ENCODE measurements at regions not wholly inside any gene's neighbourhood (a gene's known extent, or its start where the extent isn't known, plus 50 kb on each side); places are given as distances from the start of the nearest gene placed in this dataset.

DNA sequence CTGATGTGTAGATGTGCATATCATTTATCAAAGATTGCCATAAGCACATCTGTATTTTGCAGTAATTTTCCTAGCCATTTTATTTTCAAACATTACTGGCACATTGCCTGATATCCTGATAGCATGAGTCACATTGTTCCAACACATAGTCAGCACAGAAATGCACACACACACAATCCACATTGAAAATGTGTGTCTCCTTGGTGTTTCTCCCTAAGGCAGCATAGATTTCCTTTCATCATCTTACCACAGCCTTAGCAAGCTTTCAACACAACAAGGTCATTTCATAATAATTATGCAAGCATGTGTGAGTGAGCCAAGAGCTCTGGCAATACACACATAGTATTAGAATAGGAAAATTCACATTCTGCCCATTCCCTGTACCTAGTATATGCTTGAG is 245.4 kb upstream of the MEIS1 start:
- Histone ChIP-seq H3K9ac (ENCODE audit: low read length) (no peak overlapping the region), H3K36me3 (replicated peaks in 1 of 2; ENCODE audit: control extremely low read depth in 1 of 2, control insufficient read depth in 1 of 2, extremely low read depth in 1 of 2, insufficient read depth in 2 of 2, low read length in 1 of 2) (no peaks in the 10 kb centered on the region), H3K4me3 (ENCODE audit: control extremely low read depth in 1 of 5, extremely low read depth in 1 of 5, insufficient read depth in 1 of 5, low read depth in 2 of 5, low read length in 4 of 5) (no peak overlapping the region), H3K4me1 (ENCODE audit: control insufficient read depth in 2 of 2, insufficient read depth in 2 of 2, low read length in 2 of 2) (no peaks in the 10 kb centered on the region), H3K4me2 (replicated peaks; ENCODE audit: low read depth, low read length, poor library complexity, severe bottlenecking) (no peak overlapping the region), H3K9me3 (ENCODE audit: control extremely low read depth in 1 of 3, control insufficient read depth in 2 of 3, insufficient read depth in 1 of 3, low read length in 2 of 3) (no peaks in the 10 kb centered on the region), H3K27ac (ENCODE audit: low read length in 2 of 2) (no peak overlapping the region), H3K79me2 (ENCODE audit: control insufficient read depth, insufficient read depth, low read length) (no peaks in the 10 kb centered on the region), H2AFZ (ENCODE audit: insufficient read depth, low read depth, low read length, poor library complexity, severe bottlenecking) (no peak overlapping the region), H3K27me3 (replicated peaks in 1 of 4; ENCODE audit: control extremely low read depth in 1 of 4, control insufficient read depth in 3 of 4, insufficient read depth in 4 of 4, low read length in 3 of 4) (no peaks in the 10 kb centered on the region), H4K20me1 (ENCODE audit: control insufficient read depth, insufficient read depth, low read length, poor library complexity, severe bottlenecking) (no peaks in the 10 kb centered on the region)
- intact Hi-C loops (cut with micrococcal nuclease), result no loop called here
- H3K27me3 Mint-ChIP-seq, result no peaks in the 10 kb centered on the region
- no peak for DNase-seq
- ATAC-seq (ENCODE audit: low read depth), result no peak
- H3K27ac Mint-ChIP-seq, result no peak overlapping the region
- TF ChIP-seq, protein P1, sequence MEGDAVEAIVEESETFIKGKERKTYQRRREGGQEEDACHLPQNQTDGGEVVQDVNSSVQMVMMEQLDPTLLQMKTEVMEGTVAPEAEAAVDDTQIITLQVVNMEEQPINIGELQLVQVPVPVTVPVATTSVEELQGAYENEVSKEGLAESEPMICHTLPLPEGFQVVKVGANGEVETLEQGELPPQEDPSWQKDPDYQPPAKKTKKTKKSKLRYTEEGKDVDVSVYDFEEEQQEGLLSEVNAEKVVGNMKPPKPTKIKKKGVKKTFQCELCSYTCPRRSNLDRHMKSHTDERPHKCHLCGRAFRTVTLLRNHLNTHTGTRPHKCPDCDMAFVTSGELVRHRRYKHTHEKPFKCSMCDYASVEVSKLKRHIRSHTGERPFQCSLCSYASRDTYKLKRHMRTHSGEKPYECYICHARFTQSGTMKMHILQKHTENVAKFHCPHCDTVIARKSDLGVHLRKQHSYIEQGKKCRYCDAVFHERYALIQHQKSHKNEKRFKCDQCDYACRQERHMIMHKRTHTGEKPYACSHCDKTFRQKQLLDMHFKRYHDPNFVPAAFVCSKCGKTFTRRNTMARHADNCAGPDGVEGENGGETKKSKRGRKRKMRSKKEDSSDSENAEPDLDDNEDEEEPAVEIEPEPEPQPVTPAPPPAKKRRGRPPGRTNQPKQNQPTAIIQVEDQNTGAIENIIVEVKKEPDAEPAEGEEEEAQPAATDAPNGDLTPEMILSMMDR (IDR thresholded peaks at IDR 0.05), result no peak
- TF ChIP-seq EZH2 (IDR thresholded peaks at IDR 0.05; ENCODE audit: borderline replicate concordance, insufficient read depth, low read depth, low read length, poor library complexity, severe bottlenecking), result no peak
- H3K4me3 Mint-ChIP-seq, result no peak overlapping the region
- peaks cover 3% of the 10 kb centered on the region for H3K9me3 Mint-ChIP-seq (ENCODE audit: insufficient read depth)
- CTCF ChIA-PET, result no interaction called here
- POLR2A ChIA-PET, result no interaction called here
- no peaks in the 10 kb centered on the region for H3K4me1 Mint-ChIP-seq

DNA sequence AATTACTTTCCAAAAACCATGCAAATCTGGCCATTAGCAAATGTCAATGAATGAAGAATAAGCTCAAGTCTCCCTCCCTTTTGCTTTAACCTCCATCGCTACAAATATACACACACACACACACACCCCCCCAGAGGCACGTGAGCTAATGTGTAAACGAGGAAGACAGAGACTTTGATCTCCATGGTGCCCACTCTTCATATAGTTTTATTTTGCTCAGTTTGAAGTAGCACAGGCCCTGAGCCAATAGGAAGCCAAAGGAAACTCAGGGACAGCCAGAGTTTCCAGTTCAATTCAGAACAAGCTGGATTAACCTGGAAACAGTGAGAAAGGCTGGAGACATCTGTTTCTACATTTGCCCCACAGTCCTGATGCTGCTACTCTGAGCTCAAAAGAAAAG is 248.4 kb upstream of the MEIS1 start:
- Histone ChIP-seq H3K4me1 (ENCODE audit: control insufficient read depth in 2 of 2, insufficient read depth in 2 of 2, low read length in 2 of 2) (no peaks in the 10 kb centered on the region), H3K9me3 (ENCODE audit: control extremely low read depth in 1 of 3, control insufficient read depth in 2 of 3, insufficient read depth in 1 of 3, low read length in 2 of 3) (peaks cover 0 to 4% (median 0%) of the 10 kb centered on the region in 3 donors), H3K27me3 (replicated peaks in 1 of 4; ENCODE audit: control extremely low read depth in 1 of 4, control insufficient read depth in 3 of 4, insufficient read depth in 4 of 4, low read length in 3 of 4) (no peaks in the 10 kb centered on the region), H3K79me2 (ENCODE audit: control insufficient read depth, insufficient read depth, low read length) (no peaks in the 10 kb centered on the region), H3K9ac (ENCODE audit: low read length) (no peak overlapping the region), H4K20me1 (ENCODE audit: control insufficient read depth, insufficient read depth, low read length, poor library complexity, severe bottlenecking) (no peaks in the 10 kb centered on the region), H3K4me2 (replicated peaks; ENCODE audit: low read depth, low read length, poor library complexity, severe bottlenecking) (no peak overlapping the region), H3K27ac (ENCODE audit: low read length in 2 of 2) (no peak overlapping the region), H3K36me3 (replicated peaks in 1 of 2; ENCODE audit: control extremely low read depth in 1 of 2, control insufficient read depth in 1 of 2, extremely low read depth in 1 of 2, insufficient read depth in 2 of 2, low read length in 1 of 2) (no peaks in the 10 kb centered on the region), H2AFZ (ENCODE audit: insufficient read depth, low read depth, low read length, poor library complexity, severe bottlenecking) (no peak overlapping the region), H3K4me3 (ENCODE audit: control extremely low read depth in 1 of 5, extremely low read depth in 1 of 5, insufficient read depth in 1 of 5, low read depth in 2 of 5, low read length in 4 of 5) (no peak overlapping the region)
- Mint-ChIP-seq H3K9me3 (ENCODE audit: insufficient read depth) (peaks cover 3% of the 10 kb centered on the region), H3K27me3 (no peaks in the 10 kb centered on the region), H3K4me3 (no peak overlapping the region), H3K4me1 (no peaks in the 10 kb centered on the region), H3K27ac (no peak overlapping the region)
- ChIA-PET CTCF (no interaction called here), POLR2A (no interaction called here)
- DNase-seq (no peak), ATAC-seq (ENCODE audit: low read depth) (no peak)
- WGBS (ENCODE audit: insufficient coverage), result 94% methylated on average over 3 of the region's 3 CpGs
- TF ChIP-seq, protein P1 (IDR thresholded peaks at IDR 0.05), result no peak
- intact Hi-C loops (cut with micrococcal nuclease), result no loop called here

Data from B cell (primary cell).